Gastroesophageal sphincter (tissue), 4 donors: ENCODE measurements at regions not wholly inside any gene's neighbourhood (a gene's known extent, or its start where the extent isn't known, plus 50 kb on each side); places are given as distances from the start of the nearest gene placed in this dataset.

Source experiments
- ATAC-seq: fragments of 150-250 bp; one replicate; pipeline ENCODE4 v1.9.1; 2016; ENCODE audit warnings: mild to moderate bottlenecking, moderate library complexity
- H3K27ac ChIP-seq, 4 donors: fragments of 200-600 bp; sonication (generic) in 3 of 4; 1 replicate in 3 of 4; 2 replicates in 1 of 4; pipeline ENCODE4 v1.5.1; 2016 to 2019
- H3K27me3 ChIP-seq: fragments of 200-600 bp; sonication (generic); one replicate; pipeline ENCODE4 v1.5.1; 2019
- H3K36me3 ChIP-seq, 2 donors: fragments of 200-600 bp; sonication (generic); one replicate each; pipeline ENCODE4 v1.5.1; 2019; ENCODE audit warnings: control low read depth in 1 of 2
- H3K4me1 ChIP-seq, 3 donors: fragments of 200-600 bp; sonication (generic); 1 replicate in 2 of 3; 2 replicates in 1 of 3; pipeline ENCODE4 v1.5.1; 2016 to 2019; ENCODE audit warnings: control low read depth in 2 of 3
- H3K4me3 ChIP-seq, 2 donors: fragments of 200-600 bp; sonication (generic); one replicate each; pipeline ENCODE4 v1.5.1; 2019; ENCODE audit warnings: mild to moderate bottlenecking in 1 of 2, moderate library complexity in 1 of 2
- H3K9me3 ChIP-seq, 3 donors: fragments of 200-600 bp; sonication (generic); one replicate each; pipeline ENCODE4 v1.5.1; 2017 to 2019; ENCODE audit warnings: control low read depth in 2 of 3
- EP300 ChIP-seq: sonication (generic); formaldehyde crosslinking; IDR thresholded peaks from one replicate; pipeline ENCODE4 v1.6.1; 2017; ENCODE audit warnings: antibody characterized with exemption, mild to moderate bottlenecking
- POLR2A ChIP-seq, 2 donors: fragments of 450-650 bp; IDR thresholded peaks; one replicate each; pipeline ENCODE4 v1.6.1; 2017; ENCODE audit warnings: antibody characterized with exemption in 2 of 2, mild to moderate bottlenecking in 2 of 2, moderate library complexity in 1 of 2
- POLR2AphosphoS5 ChIP-seq: sonication (generic); formaldehyde crosslinking; IDR thresholded peaks from one replicate; pipeline ENCODE4 v1.6.1; 2017; ENCODE audit warnings: antibody characterized with exemption
- WGBS, 2 donors: methylation state at CpG; one replicate each; pipeline ENCODE4 v1.1.5; 2018; ENCODE audit warnings: low coverage in 1 of 2; 5-methylcytosine and 5-hydroxymethylcytosine counted together
- TF ChIP-seq, protein P1 (sequence below), 4 experiments: fragments of 200-600 bp in 2 of 4; fragments of 450-650 bp in 2 of 4; sonication (generic) in 1 of 4; IDR thresholded peaks; one replicate each; pipeline ENCODE4 v1.5.1; 2017 to 2019; ENCODE audit warnings: antibody characterized with exemption in 4 of 4, mild to moderate bottlenecking in 2 of 4, moderate library complexity in 2 of 4

DNA sequence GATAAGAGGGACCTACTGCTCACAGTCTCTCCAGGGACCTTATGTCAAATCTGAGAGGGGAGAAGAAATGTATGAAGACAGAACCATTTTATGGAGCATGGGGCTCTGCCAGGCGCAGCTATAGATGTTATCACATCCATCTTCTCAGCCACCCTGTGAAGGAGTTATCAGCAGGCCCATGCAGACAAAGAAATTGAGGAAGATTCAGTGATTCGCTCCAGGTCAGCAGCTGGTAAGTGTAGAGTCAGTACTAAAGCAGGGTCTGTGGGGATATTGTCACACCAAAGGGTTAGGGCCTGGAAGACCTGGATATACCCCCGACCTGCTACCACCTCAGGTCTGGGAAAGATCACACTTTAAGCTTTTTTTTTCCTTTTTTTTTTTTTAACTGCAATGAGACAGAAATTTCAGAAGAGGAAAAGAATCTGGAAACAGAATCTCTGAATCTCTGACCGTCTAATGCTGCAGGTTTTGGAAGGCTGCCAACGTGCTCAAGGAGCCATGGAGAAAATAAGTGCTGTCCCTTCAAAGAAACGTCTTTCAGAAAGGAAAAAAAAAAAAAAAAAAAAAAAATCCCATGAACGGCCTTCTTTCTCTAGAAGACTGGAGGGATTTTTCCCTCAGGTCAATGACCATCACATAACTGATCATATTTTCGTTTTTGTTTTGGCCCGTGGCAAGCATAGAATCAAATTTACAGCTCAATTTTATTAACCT lies 73.3 kb upstream of the PLEKHG7 start:
- Histone ChIP-seq H3K36me3 (no peaks in the 10 kb centered on the region), H3K27me3 (no peaks in the 10 kb centered on the region), H3K9me3 (no peaks in the 10 kb centered on the region), H3K4me3 (no peak overlapping the region), H3K4me1 (peaks cover 0 to 6% (median 0%) of the 10 kb centered on the region in 3 donors), H3K27ac (no peak overlapping the region)
- ATAC-seq = no peak
- TF ChIP-seq POLR2A (IDR thresholded peaks at IDR 0.05) (no peak), POLR2AphosphoS5 (no peak), EP300 (no peak)
- TF ChIP-seq, protein P1, sequence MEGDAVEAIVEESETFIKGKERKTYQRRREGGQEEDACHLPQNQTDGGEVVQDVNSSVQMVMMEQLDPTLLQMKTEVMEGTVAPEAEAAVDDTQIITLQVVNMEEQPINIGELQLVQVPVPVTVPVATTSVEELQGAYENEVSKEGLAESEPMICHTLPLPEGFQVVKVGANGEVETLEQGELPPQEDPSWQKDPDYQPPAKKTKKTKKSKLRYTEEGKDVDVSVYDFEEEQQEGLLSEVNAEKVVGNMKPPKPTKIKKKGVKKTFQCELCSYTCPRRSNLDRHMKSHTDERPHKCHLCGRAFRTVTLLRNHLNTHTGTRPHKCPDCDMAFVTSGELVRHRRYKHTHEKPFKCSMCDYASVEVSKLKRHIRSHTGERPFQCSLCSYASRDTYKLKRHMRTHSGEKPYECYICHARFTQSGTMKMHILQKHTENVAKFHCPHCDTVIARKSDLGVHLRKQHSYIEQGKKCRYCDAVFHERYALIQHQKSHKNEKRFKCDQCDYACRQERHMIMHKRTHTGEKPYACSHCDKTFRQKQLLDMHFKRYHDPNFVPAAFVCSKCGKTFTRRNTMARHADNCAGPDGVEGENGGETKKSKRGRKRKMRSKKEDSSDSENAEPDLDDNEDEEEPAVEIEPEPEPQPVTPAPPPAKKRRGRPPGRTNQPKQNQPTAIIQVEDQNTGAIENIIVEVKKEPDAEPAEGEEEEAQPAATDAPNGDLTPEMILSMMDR (IDR thresholded peaks at IDR 0.05) = no peak
- 36 to 42% methylated on average over 3 to 9 of the region's 9 CpGs for WGBS, 2 donors

DNA sequence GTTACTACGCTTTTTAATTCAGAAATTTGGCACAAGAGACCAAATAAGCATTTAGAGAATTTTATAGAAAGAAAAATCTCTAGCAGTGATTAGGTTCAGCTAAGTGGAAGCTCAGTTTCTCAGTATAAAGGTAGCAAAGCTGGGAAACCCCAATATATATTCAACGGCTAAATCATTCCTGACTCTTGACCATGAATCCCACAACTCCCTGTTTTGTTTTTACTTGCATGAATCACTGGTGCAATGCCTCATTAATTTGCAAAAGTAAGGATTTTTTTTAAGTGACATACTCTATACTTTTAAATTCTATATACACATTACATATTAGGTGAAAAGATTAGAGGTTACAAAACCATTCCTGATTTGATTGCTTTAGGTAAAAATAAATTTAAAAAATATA lies 74.3 kb upstream of the PLEKHG7 start:
- Histone ChIP-seq H3K36me3 (no peaks in the 10 kb centered on the region), H3K27me3 (no peaks in the 10 kb centered on the region), H3K4me3 (no peak overlapping the region), H3K27ac (no peak overlapping the region), H3K4me1 (peaks cover 0 to 6% (median 0%) of the 10 kb centered on the region in 3 donors), H3K9me3 (no peaks in the 10 kb centered on the region)
- no peak for TF ChIP-seq POLR2AphosphoS5
- ATAC-seq = no peak
- WGBS, 2 donors = 96 to 97% methylated on average over 2 of the region's 2 CpGs

DNA sequence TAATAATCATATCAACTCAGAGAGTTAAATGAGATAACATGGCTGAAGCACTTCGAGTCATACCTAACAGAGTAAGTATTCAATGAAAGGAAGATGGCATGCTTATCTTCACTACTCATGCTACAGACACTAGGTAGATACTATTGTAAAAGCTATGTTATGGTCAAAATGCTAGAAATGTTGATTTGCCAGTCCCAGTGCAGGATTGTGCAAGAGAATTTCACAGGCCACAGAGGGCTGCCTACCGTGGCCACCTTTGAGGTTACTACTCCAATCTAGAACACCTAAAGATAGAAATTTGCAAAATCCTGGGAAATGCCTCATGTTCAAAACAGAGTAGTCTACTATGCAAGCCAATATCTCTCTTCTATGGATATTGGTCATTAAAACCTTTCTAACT lies 75.3 kb upstream of the PLEKHG7 start:
- Histone ChIP-seq H3K4me3 (no peak overlapping the region), H3K27me3 (no peaks in the 10 kb centered on the region), H3K27ac (no peak overlapping the region), H3K9me3 (no peaks in the 10 kb centered on the region), H3K4me1 (peaks cover 0 to 6% (median 0%) of the 10 kb centered on the region in 3 donors), H3K36me3 (no peaks in the 10 kb centered on the region)
- TF ChIP-seq EP300 = no peak
- no peak for TF ChIP-seq POLR2A (IDR thresholded peaks at IDR 0.05)
- no peak for TF ChIP-seq POLR2AphosphoS5
- TF ChIP-seq, protein P1 (IDR thresholded peaks at IDR 0.05) = no peak
- ATAC-seq = no peak
- WGBS, 2 donors = 100% methylated on average over 2 of the region's 2 CpGs

DNA sequence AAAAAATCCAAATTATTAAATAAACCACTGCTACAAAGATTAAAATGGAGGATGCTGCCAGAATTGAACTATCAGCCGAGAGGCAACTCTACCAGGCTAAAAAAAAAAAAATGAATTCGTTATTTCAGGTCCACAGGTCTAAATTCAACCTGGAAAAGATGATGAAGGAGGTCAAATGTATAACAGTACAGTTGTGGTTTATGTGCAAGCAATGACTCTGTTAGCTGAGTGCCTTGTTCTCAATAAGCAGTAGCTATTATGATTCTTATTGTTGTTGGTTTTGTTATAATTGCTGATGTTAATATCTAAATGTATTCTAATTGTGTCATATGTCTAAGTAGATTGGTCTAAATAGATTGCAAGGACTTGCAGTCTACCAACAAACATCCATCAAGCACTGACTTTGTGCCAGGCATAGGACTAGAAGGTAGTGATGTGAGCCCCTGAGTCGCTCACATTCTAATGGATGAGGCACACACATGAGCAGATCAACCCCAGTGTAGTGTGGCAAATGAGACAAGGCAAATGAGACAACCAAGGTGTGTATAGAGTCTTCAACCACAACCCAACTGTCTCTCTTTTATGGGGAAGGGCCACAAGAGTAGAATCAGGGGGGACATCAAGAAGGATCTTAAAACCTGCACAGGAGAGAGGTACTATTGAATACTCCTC lies 77.0 kb upstream of the PLEKHG7 start:
- H3K27ac ChIP-seq = no peak overlapping the region
- H3K27me3 ChIP-seq = no peaks in the 10 kb centered on the region
- ATAC-seq = no peak
- no peaks in the 10 kb centered on the region for H3K36me3 ChIP-seq
- 89 to 98% methylated on average over 3 of the region's 3 CpGs for WGBS, 2 donors
- H3K9me3 ChIP-seq = no peaks in the 10 kb centered on the region
- peaks cover 0 to 6% (median 0%) of the 10 kb centered on the region in 3 donors for H3K4me1 ChIP-seq
- H3K4me3 ChIP-seq = no peak overlapping the region
- no peak for TF ChIP-seq POLR2A (IDR thresholded peaks at IDR 0.05)
- TF ChIP-seq EP300 = no peak
- TF ChIP-seq POLR2AphosphoS5 = no peak
- TF ChIP-seq, protein P1 (IDR thresholded peaks at IDR 0.05) = no peak

DNA sequence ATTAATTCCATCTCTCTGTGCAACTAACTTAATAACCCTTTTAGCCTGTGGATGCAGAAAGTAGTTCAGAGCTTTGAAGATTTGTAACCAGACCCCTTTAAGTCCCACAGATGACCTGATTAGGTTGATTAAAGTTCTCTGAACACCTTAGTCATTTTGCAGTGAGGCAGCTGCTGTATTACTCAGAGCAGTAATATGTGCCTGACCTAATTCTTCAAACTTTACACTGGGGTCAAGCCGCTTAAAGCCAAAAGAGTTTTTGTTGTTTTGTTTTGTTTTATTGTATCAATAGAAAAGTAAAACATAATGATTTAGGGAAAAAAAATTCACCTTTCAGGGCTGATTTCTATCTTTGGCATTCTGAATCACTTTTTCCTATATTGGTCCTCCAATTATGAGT lies 78.6 kb upstream of the PLEKHG7 start:
- TF ChIP-seq POLR2AphosphoS5 (no peak), POLR2A (IDR thresholded peaks at IDR 0.05) (no peak), EP300 (no peak)
- TF ChIP-seq, protein P1 (IDR thresholded peaks at IDR 0.05) = no peak
- WGBS, 2 donors = 89 to 92% methylated on average over 1 of the region's 1 CpG
- Histone ChIP-seq H3K27me3 (no peaks in the 10 kb centered on the region), H3K4me3 (no peak overlapping the region), H3K36me3 (no peaks in the 10 kb centered on the region), H3K27ac (no peak overlapping the region), H3K4me1 (no peaks in the 10 kb centered on the region), H3K9me3 (no peaks in the 10 kb centered on the region)
- ATAC-seq = no peak
